HFFc6 (cell line): ENCODE measurements at regions not wholly inside any gene's neighbourhood (a gene's known extent, or its start where the extent isn't known, plus 50 kb on each side); places are given as distances from the start of the nearest gene placed in this dataset.
"Not testable (repeated sequence)": the region's sequence is repeated elsewhere in the genome, so short reads cannot be mapped to it uniquely, and the experiment has no call there.

Source experiments
- DNase-seq: peaks from one replicate; pipeline ENCODE4 v3.0.0-alpha.2; 2018
- H3K27ac Mint-ChIP-seq: 2 replicates; pipeline ENCODE4 v1.8.0; 2020; ENCODE audit warnings: mild to moderate bottlenecking, mixed read lengths
- H3K27me3 Mint-ChIP-seq: 2 replicates; pipeline ENCODE4 v1.8.0; 2021; ENCODE audit warnings: mild to moderate bottlenecking, moderate library complexity, mixed read lengths; ENCODE audit not compliant: insufficient read depth
- H3K36me3 Mint-ChIP-seq: 2 replicates; pipeline ENCODE4 v1.8.0; 2021; ENCODE audit warnings: low read depth, mixed read lengths
- H3K4me1 Mint-ChIP-seq: 2 replicates; pipeline ENCODE4 v1.8.0; 2020; ENCODE audit warnings: low read depth, mixed read lengths
- H3K4me3 Mint-ChIP-seq: 2 replicates; pipeline ENCODE4 v1.8.0; 2020; ENCODE audit warnings: mild to moderate bottlenecking, moderate library complexity, mixed read lengths
- H3K9me3 Mint-ChIP-seq: 2 replicates; pipeline ENCODE4 v1.8.0; 2020; ENCODE audit warnings: mild to moderate bottlenecking, mixed read lengths
- CTCF ChIP-seq: fragments of 200-600 bp; sonication (generic); IDR thresholded peaks from 2 replicates; pipeline ENCODE4 v1.5.0; 2021; ENCODE audit warnings: antibody characterized with exemption, mild to moderate bottlenecking

GRCh38 chr1:181219938-181220337 lies 131.4 kb downstream of the IER5 start:
- TF ChIP-seq CTCF = no peak
- no peak for DNase-seq
- Mint-ChIP-seq H3K36me3 (no peaks in the 10 kb centered on the region), H3K27me3 (peaks cover 20% of the 10 kb centered on the region), H3K4me3 (no peak overlapping the region), H3K9me3 (no peaks in the 10 kb centered on the region), H3K27ac (no peak overlapping the region), H3K4me1 (peaks cover 5% of the 10 kb centered on the region; the same call in 1 of the 2 replicates)

- no peaks in the 10 kb centered on the region for H3K9me3 Mint-ChIP-seq
- no peak for DNase-seq
- TF ChIP-seq CTCF = no peak
- no peak overlapping the region for H3K4me3 Mint-ChIP-seq
- no peak overlapping the region for H3K27ac Mint-ChIP-seq
- H3K27me3 Mint-ChIP-seq = peaks cover 13% of the 10 kb centered on the region
- no peaks in the 10 kb centered on the region for H3K36me3 Mint-ChIP-seq
- H3K4me1 Mint-ChIP-seq = peaks cover 5% of the 10 kb centered on the region; the same call in 1 of the 2 replicates
These were observed 132.6 kb downstream of the IER5 start for GRCh38 chr1:181221078-181221477.

- no peaks in the 10 kb centered on the region for H3K9me3 Mint-ChIP-seq
- TF ChIP-seq CTCF = no peak
- H3K36me3 Mint-ChIP-seq = no peaks in the 10 kb centered on the region
- no peak for DNase-seq
- no peak overlapping the region for H3K4me3 Mint-ChIP-seq
- peaks cover 10% of the 10 kb centered on the region for H3K27me3 Mint-ChIP-seq
- peaks cover 5% of the 10 kb centered on the region; the same call in 1 of the 2 replicates for H3K4me1 Mint-ChIP-seq
- no peak overlapping the region for H3K27ac Mint-ChIP-seq
These were observed 134.5 kb downstream of the IER5 start for GRCh38 chr1:181222972-181223505.

GRCh38 chr1:181226728-181227127 lies 138.2 kb downstream of the IER5 start:
- not testable (repeated sequence) for H3K27me3 Mint-ChIP-seq, H3K4me1 Mint-ChIP-seq, DNase-seq, H3K36me3 Mint-ChIP-seq, H3K9me3 Mint-ChIP-seq, H3K4me3 Mint-ChIP-seq, H3K27ac Mint-ChIP-seq

- no peak for TF ChIP-seq CTCF
- H3K27ac Mint-ChIP-seq = no peak overlapping the region
- no peak for DNase-seq
- H3K36me3 Mint-ChIP-seq = no peaks in the 10 kb centered on the region
- H3K4me3 Mint-ChIP-seq = no peak overlapping the region
- H3K9me3 Mint-ChIP-seq = no peaks in the 10 kb centered on the region
- H3K4me1 Mint-ChIP-seq = no peaks in the 10 kb centered on the region
- H3K27me3 Mint-ChIP-seq = peaks cover 24% of the 10 kb centered on the region
These were observed 150.6 kb downstream of the IER5 start for GRCh38 chr1:181239086-181239485.

- not testable (repeated sequence) for DNase-seq, H3K27ac Mint-ChIP-seq, H3K4me1 Mint-ChIP-seq, H3K36me3 Mint-ChIP-seq, H3K4me3 Mint-ChIP-seq
- H3K27me3 Mint-ChIP-seq = peaks cover 10% of the 10 kb centered on the region
- H3K9me3 Mint-ChIP-seq = peaks cover 15% of the 10 kb centered on the region
These were observed 157.8 kb downstream of the IER5 start for GRCh38 chr1:181246320-181246719.

GRCh38 chr1:181248361-181248760 lies 159.9 kb downstream of the IER5 start:
- not testable (repeated sequence) for H3K4me3 Mint-ChIP-seq, H3K27ac Mint-ChIP-seq, DNase-seq, H3K27me3 Mint-ChIP-seq, H3K36me3 Mint-ChIP-seq
- Mint-ChIP-seq H3K4me1 (peaks cover 18% of the 10 kb centered on the region), H3K9me3 (peaks cover 15% of the 10 kb centered on the region)
